ENCODE measurements at regions not wholly inside any gene's neighbourhood (a gene's known extent, or its start where the extent isn't known, plus 50 kb on each side); places are given as distances from the start of the nearest gene placed in this dataset.

DNA sequence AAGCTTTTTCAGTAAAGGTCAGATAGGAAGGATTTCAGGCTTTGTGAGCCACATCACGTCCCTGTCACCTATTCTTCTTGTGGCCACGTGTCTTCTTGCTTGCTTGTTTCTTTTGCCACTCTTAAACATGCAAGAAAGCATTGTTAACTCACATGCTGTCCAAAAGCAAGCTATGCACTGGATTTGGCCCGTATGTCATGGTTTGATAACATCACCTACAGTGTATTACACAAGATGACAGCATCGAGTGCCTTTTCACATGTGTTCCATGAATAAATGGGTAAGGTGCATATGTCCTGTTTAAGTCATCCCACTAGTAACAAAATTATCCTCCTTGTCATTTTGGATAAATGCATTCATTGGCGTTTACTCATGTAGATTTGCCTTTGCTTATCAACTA, 468.0 kb upstream of the FAT1 start:
- dilution Hi-C loops (cut with MboI; ENCODE audit: extremely low pct_ligation_motif_present, low sequenced_read_pairs) = no loop called here

DNA sequence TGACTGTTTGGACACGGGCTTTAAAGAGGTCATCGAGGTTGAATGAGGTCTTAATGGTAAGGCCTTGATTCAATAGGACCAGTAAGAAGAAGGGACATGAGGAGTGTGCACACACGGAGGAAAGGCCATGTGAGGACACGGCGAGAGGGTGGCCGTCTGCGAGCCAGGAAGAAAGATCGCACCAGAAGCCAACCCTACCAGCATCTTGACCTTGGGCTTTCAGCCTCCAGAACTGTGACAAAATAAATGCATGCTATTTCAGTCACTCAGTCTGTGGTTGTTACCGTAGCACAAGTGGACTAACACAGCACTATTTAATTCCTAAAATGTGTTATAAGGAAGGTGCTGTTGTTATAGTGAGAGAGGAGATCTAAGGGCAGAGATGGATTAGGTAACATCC, 468.6 kb upstream of the FAT1 start:
- H4K20me1 ChIP-seq (ENCODE audit: control insufficient read depth, extremely low read depth, insufficient read depth, low read length) = no peaks in the 10 kb centered on the region
- no peaks in the 10 kb centered on the region for H3K4me1 ChIP-seq (ENCODE audit: control insufficient read depth, extremely low read depth, insufficient read depth, low read length)
- FAIRE-seq (no peak), DNase-seq (ENCODE audit: low read depth, low spot score) (no peak)
- no peak overlapping the region for H3K27ac ChIP-seq (ENCODE audit: control insufficient read depth, insufficient read depth, low read length)
- no peak overlapping the region for H3K4me3 ChIP-seq (ENCODE audit: control insufficient read depth in 2 of 3, extremely low read depth in 1 of 3, insufficient read depth in 2 of 3, low read depth in 1 of 3, low read length in 3 of 3)
- H3K27me3 ChIP-seq (ENCODE audit: control insufficient read depth, extremely low read depth, insufficient read depth, low read length) = no peaks in the 10 kb centered on the region
- H3K79me2 ChIP-seq (ENCODE audit: control insufficient read depth, insufficient read depth, low read length) = no peaks in the 10 kb centered on the region
- H3K9me3 ChIP-seq (ENCODE audit: control insufficient read depth, low read depth, low read length) = no peaks in the 10 kb centered on the region
- no peaks in the 10 kb centered on the region for H3K36me3 ChIP-seq (ENCODE audit: control insufficient read depth in 2 of 2, extremely low read depth in 1 of 2, insufficient read depth in 2 of 2, low read length in 2 of 2)
- dilution Hi-C loops (cut with MboI; ENCODE audit: extremely low pct_ligation_motif_present, low sequenced_read_pairs) = no loop called here
- H2AFZ ChIP-seq (ENCODE audit: control insufficient read depth, low read length) = no peak overlapping the region
- TF ChIP-seq CTCF (optimal IDR thresholded peaks at IDR 0.05 in 1 of 3, IDR thresholded peaks at IDR 0.05 in 1 of 3, conservative IDR thresholded peaks at IDR 0.05 in 1 of 3; ENCODE audit: extremely low read depth in 1 of 3, insufficient read depth in 2 of 3, low read length in 3 of 3) = no peak
- TF ChIP-seq EZH2 (IDR thresholded peaks at IDR 0.05; ENCODE audit: low read length) = no peak
- H3K9me1 ChIP-seq (ENCODE audit: control insufficient read depth, extremely low read depth, insufficient read depth, low read length) = no peaks in the 10 kb centered on the region
- no peak overlapping the region for H3K4me2 ChIP-seq (ENCODE audit: control insufficient read depth, extremely low read depth, insufficient read depth, low read depth, low read length)
- no peak overlapping the region for H3K9ac ChIP-seq (ENCODE audit: control insufficient read depth, extremely low read depth, insufficient read depth, low read length)

More for the DNA sequence above, 468.0 kb upstream of the FAT1 start:
- no peaks in the 10 kb centered on the region for H3K27me3 ChIP-seq (ENCODE audit: control insufficient read depth, extremely low read depth, insufficient read depth, low read length)
- no peak for DNase-seq (ENCODE audit: low read depth, low spot score)
- no peaks in the 10 kb centered on the region for H3K4me1 ChIP-seq (ENCODE audit: control insufficient read depth, extremely low read depth, insufficient read depth, low read length)
- H3K36me3 ChIP-seq (ENCODE audit: control insufficient read depth in 2 of 2, extremely low read depth in 1 of 2, insufficient read depth in 2 of 2, low read length in 2 of 2) = no peaks in the 10 kb centered on the region
- H3K9me3 ChIP-seq (ENCODE audit: control insufficient read depth, low read depth, low read length) = no peaks in the 10 kb centered on the region
- no peak overlapping the region for H3K27ac ChIP-seq (ENCODE audit: control insufficient read depth, insufficient read depth, low read length)
- no peak overlapping the region for H3K9ac ChIP-seq (ENCODE audit: control insufficient read depth, extremely low read depth, insufficient read depth, low read length)
- H4K20me1 ChIP-seq (ENCODE audit: control insufficient read depth, extremely low read depth, insufficient read depth, low read length) = no peaks in the 10 kb centered on the region
- H3K4me3 ChIP-seq (ENCODE audit: control insufficient read depth in 2 of 3, extremely low read depth in 1 of 3, insufficient read depth in 2 of 3, low read depth in 1 of 3, low read length in 3 of 3) = no peak overlapping the region
- no peak overlapping the region for H3K4me2 ChIP-seq (ENCODE audit: control insufficient read depth, extremely low read depth, insufficient read depth, low read depth, low read length)
- H3K9me1 ChIP-seq (ENCODE audit: control insufficient read depth, extremely low read depth, insufficient read depth, low read length) = no peaks in the 10 kb centered on the region
- TF ChIP-seq CTCF (optimal IDR thresholded peaks at IDR 0.05 in 1 of 3, IDR thresholded peaks at IDR 0.05 in 1 of 3, conservative IDR thresholded peaks at IDR 0.05 in 1 of 3; ENCODE audit: extremely low read depth in 1 of 3, insufficient read depth in 2 of 3, low read length in 3 of 3) (no peak), EZH2 (IDR thresholded peaks at IDR 0.05; ENCODE audit: low read length) (no peak)
- FAIRE-seq = no peak
- no peaks in the 10 kb centered on the region for H3K79me2 ChIP-seq (ENCODE audit: control insufficient read depth, insufficient read depth, low read length)
- no peak overlapping the region for H2AFZ ChIP-seq (ENCODE audit: control insufficient read depth, low read length)
